Neural progenitor cell (in vitro differentiated cells): ENCODE measurements at regions not wholly inside any gene's neighbourhood (a gene's known extent, or its start where the extent isn't known, plus 50 kb on each side); places are given as distances from the start of the nearest gene placed in this dataset.

Experiments
- EZH2 ChIP-seq: fragments of 200-600 bp; sonication (generic); IDR thresholded peaks from 2 replicates; pipeline ENCODE4 v1.6.1; 2017; ENCODE audit warnings: antibody characterized with exemption, mild to moderate bottlenecking, moderate library complexity
- EZH2phosphoT487 ChIP-seq: fragments of 200-600 bp; sonication (generic); IDR thresholded peaks from 2 replicates; pipeline ENCODE4 v1.6.1; 2017; ENCODE audit warnings: antibody characterized with exemption
- TF ChIP-seq, protein P1 (sequence below): fragments of 200-600 bp; sonication (generic); IDR thresholded peaks from 2 replicates; pipeline ENCODE4 v1.5.1; 2017; ENCODE audit warnings: antibody characterized with exemption, mild to moderate bottlenecking

- TF ChIP-seq, protein P1, sequence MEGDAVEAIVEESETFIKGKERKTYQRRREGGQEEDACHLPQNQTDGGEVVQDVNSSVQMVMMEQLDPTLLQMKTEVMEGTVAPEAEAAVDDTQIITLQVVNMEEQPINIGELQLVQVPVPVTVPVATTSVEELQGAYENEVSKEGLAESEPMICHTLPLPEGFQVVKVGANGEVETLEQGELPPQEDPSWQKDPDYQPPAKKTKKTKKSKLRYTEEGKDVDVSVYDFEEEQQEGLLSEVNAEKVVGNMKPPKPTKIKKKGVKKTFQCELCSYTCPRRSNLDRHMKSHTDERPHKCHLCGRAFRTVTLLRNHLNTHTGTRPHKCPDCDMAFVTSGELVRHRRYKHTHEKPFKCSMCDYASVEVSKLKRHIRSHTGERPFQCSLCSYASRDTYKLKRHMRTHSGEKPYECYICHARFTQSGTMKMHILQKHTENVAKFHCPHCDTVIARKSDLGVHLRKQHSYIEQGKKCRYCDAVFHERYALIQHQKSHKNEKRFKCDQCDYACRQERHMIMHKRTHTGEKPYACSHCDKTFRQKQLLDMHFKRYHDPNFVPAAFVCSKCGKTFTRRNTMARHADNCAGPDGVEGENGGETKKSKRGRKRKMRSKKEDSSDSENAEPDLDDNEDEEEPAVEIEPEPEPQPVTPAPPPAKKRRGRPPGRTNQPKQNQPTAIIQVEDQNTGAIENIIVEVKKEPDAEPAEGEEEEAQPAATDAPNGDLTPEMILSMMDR = no peak
- no peak for TF ChIP-seq EZH2
- TF ChIP-seq EZH2phosphoT487 = no peak
Measured at GRCh38 chr16:79536958-79537357, 63.6 kb downstream of the MAF start.
